GM12892 (cell line): ENCODE measurements at regions not wholly inside any gene's neighbourhood (a gene's known extent, or its start where the extent isn't known, plus 50 kb on each side); places are given as distances from the start of the nearest gene placed in this dataset.

Experiments used
- POLR2A ChIP-seq: IDR thresholded peaks from 2 replicates; pipeline ENCODE4 v1.6.1; 2011; ENCODE audit warnings: low read depth, low read length, control low read depth
- POLR2AphosphoS5 ChIP-seq: IDR thresholded peaks from 2 replicates; pipeline ENCODE4 v1.6.1; 2011; ENCODE audit warnings: low read depth, low read length, control low read depth

- TF ChIP-seq POLR2AphosphoS5, result no peak
- no peak for TF ChIP-seq POLR2A
Measured at GRCh38 chrX:125424536-125424935, 104.9 kb downstream of the TEX13C start.
